ENCODE measurements at regions not wholly inside any gene's neighbourhood (a gene's known extent, or its start where the extent isn't known, plus 50 kb on each side); places are given as distances from the start of the nearest gene placed in this dataset.

- DNase-seq (ENCODE audit: low read depth in 2 of 2) = no peak
Measured at GRCh38 chr10:4022473-4022872, 237.5 kb upstream of the KLF6 start.

DNA sequence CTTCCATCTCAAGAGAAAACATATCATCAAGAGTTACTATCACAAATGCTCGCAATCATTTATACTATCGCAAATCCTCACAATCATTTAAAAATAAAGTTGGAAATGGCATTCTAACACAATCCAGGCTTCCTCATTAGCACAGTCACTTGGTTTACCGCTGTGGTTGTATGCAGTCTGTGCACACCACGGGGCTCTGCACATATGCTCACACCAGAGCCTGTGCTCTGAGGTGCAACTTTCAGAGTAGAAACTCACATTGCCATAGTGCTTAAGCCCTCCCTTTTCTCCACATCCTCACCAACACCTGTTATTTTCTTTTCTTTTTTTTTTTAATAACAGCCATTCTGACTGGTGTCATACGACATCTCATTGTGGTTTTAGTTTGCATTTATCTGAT is 235.6 kb upstream of the KLF6 start:
- no peak for DNase-seq (ENCODE audit: low read depth in 2 of 2)

DNA sequence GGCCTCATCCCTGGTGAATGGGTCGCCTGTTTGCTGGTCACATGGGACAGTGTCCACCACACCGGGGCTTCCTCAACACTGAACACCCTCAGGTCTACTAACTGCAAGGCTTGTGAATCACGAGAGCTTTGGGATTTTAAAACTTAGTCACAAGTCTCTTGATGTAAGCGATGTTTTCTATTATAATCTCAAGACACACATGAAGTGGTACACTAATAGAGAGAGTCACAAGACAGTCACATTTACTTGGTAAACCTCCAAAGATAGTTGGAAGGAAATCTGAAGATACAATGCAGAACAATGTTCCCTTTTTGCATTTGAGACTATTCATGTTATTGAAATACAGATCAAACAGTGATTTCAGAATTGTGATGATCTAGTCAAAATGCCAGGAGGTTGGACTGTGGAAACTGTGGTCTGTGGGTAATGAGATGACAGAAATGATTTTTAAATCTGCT is 233.1 kb upstream of the KLF6 start:
- no peak for DNase-seq (ENCODE audit: low read depth in 2 of 2)

- no peak for DNase-seq (ENCODE audit: low read depth in 2 of 2)
Measured at GRCh38 chr10:4017336-4017735, 232.3 kb upstream of the KLF6 start.

- DNase-seq (ENCODE audit: low read depth in 2 of 2) = no peak
Measured at GRCh38 chr10:4016214-4016740, 231.3 kb upstream of the KLF6 start.

- no peak for DNase-seq (ENCODE audit: low read depth in 2 of 2)
Measured at GRCh38 chr10:4013651-4014121, 228.7 kb upstream of the KLF6 start.

- DNase-seq (ENCODE audit: low read depth in 2 of 2) = no peak
Measured at GRCh38 chr10:4012848-4013247, 227.8 kb upstream of the KLF6 start.

GRCh38 chr10:4011136-4011812 is 226.3 kb upstream of the KLF6 start:
- no peak for DNase-seq (ENCODE audit: low read depth in 2 of 2)

DNA sequence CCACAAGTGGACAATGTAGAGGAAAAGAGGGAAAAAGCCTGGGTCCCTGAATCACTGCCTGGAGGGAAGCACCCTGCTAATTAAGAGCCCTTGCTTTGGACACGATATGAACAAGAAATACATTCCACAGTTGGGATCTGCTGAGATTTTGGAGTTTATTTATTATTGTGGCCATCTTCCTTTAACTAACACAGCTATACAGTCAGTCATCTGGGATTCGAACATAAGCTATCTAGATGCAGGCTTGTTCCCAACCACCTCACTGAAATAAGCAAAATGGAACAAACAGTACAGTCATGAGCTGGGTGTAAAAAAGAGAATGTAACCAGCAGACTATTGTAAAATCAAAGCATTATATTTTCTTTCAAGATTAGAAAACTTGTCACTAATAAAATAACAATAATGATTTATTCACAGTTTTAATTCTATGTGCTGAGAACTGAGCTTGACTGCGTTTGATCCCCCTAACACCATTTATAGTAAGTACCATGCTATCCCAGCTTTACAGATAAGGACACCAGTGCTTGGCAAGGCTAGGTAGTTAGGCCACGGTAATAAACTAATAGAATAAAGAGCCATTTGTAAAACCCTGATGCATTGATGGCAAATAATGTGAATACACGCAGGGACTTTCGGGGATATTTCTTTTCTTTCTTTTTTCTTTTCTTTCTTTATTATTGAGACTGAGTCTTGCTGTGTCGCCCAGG is 223.8 kb upstream of the KLF6 start:
- no peak for DNase-seq (ENCODE audit: low read depth in 2 of 2)

DNA sequence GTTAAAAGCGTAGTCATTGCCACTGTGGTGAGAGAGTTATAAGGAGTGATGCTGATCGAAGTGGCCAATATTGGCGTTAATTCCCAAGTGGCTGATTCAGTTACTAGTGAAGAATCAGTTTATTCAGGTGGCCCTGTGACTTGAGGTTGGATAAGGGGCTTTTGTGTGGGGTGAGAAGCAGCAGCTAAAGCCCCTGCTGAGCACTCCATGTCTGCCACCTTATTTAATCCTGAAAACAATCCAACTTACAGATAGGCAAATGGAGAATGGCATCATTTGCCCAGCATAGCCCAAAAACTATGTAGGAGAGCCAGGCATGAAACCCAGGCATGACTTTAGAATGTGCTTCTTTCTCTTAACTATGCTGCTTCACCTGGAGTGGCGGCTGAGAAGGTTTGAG is 222.8 kb upstream of the KLF6 start:
- no peak for DNase-seq (ENCODE audit: low read depth in 2 of 2)

GRCh38 chr10:4006858-4007257 is 221.8 kb upstream of the KLF6 start:
- DNase-seq (ENCODE audit: low read depth in 2 of 2) = no peak

DNA sequence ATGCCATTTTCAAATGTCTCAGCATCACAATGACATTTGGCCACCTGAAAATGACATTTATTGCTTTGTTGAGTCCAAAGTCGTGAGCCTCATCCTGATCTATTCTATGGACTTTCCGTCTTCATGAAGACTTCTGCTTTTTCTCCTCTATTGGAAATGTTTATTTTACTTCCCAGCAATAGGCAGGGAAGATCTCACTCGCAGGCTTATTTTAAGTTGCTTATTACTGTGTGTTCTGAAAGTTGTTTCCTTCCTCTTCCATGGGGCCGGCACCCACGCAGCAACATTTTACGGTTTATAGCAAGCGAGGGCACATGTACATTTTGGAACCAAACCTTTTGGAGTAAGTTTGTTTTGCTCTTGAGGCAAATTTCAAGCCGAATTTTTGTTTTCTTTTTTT is 221.0 kb upstream of the KLF6 start:
- no peak for DNase-seq (ENCODE audit: low read depth in 2 of 2)

DNA sequence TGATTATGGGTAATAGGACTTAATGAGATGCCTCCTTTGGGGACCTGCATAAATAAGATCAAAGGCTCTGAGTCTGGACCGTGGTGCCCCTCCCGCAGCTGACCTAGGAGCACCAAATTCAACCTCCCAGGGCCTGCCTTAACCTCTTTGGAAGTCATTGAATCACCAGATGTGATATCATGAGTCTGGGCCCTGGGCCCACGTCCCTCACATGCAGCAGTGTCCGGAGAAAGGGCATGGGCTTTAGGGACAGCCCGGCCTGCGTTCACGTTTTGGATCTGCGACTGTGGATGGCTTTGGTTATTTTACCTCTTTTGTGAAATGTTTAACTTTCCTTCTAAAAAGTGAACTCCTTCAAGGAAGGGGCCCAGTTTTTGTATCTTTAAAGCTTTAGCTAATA is 220.0 kb upstream of the KLF6 start:
- no peak for DNase-seq (ENCODE audit: low read depth in 2 of 2)

DNA sequence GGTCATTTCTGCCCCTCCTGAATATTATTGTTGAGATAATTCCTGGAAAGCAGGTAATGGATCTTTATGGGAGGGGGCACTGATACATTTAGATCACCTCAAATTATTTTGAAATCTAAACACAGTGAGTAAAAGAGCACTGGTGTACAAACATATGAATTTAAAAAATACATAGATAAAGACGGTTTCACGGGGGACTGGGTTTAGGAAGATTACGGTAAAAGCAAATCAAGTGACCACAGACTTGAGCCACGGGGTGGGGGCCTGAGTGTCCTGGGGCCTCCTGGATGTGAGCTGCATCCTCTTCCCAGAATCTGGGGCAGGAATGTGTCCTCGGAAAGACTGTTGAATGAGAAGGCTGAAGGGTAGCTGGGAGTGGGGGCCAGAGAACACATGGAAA is 219.1 kb upstream of the KLF6 start:
- DNase-seq (ENCODE audit: low read depth in 2 of 2) = no peak

- DNase-seq (ENCODE audit: low read depth in 2 of 2) = no peak
Measured at GRCh38 chr10:4003348-4003973, 218.5 kb upstream of the KLF6 start.

DNA sequence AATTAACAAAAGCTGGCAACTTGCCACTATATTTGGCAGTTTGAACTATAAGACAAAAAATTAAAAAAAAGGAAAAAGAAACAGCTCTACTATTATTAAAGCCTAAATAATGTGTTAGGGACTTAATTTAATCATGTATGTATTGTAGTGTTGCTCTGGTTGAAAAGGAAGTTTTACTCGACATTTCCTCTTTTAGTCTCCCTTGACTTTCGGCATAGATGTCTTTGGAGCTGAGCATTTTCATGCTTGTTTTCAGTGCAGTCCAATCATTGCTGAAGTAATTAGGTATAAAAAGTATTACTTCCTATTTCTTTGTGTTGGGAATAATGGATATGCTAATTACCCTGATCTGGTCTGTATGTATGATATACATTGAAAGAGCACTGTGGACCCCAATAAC is 216.8 kb upstream of the KLF6 start:
- no peak for DNase-seq (ENCODE audit: low read depth in 2 of 2)

GRCh38 chr10:3999642-4000041 is 214.6 kb upstream of the KLF6 start:
- no peak for DNase-seq (ENCODE audit: low read depth in 2 of 2)

DNA sequence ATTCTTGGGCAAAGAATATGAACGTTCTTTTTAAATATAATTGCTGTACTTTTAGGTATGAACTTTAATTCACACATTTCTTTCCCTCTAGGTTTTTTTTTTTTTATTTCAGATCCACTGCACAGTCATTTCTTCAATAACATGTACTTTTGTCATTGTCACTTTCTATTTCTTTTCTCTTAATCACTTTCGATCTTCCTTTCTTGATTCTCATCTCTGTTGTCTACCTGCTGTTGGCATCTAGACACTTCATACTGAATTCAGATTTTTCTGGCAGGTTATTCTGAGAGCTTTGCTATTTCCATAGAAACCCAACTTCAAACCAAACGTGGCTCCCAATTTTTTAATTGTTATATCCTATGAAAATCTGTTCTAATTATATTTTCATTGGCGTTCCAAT is 211.7 kb upstream of the KLF6 start:
- no peak for DNase-seq (ENCODE audit: low read depth in 2 of 2)

GRCh38 chr10:3995302-3996210 is 210.5 kb upstream of the KLF6 start:
- DNase-seq (ENCODE audit: low read depth in 2 of 2) = peak; percentile 42 to 49

GRCh38 chr10:3992382-3993178 is 207.6 kb upstream of the KLF6 start:
- no peak for DNase-seq (ENCODE audit: low read depth in 2 of 2)

GRCh38 chr10:3990307-3990706 is 205.3 kb upstream of the KLF6 start:
- DNase-seq (ENCODE audit: low read depth in 2 of 2) = no peak

All from fibroblast of skin of left biceps (primary cell).